ENCODE measurements at regions not wholly inside any gene's neighbourhood (a gene's known extent, or its start where the extent isn't known, plus 50 kb on each side); places are given as distances from the start of the nearest gene placed in this dataset.

DNA sequence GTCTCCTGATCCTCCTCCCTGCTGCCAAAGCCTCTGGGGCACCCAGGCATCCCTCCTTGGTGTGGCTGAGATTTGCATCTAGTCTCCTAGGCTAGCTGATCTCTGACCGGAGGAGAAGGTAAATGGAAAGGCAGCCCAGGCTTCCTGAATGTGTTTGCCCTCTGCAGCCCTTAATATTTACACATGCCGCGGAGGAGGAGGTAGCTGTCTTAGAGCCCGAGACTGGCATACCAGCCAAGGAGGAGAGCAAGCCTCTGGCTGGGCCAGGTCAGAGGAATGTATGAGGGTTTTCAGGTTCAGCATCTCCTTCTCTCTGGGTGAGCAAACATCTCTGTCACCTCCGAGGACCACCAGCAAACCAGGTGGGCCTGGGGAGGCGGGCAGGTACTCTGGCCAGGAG lies 86.0 kb upstream of the GRIK3 start:
- TF ChIP-seq, protein P1, sequence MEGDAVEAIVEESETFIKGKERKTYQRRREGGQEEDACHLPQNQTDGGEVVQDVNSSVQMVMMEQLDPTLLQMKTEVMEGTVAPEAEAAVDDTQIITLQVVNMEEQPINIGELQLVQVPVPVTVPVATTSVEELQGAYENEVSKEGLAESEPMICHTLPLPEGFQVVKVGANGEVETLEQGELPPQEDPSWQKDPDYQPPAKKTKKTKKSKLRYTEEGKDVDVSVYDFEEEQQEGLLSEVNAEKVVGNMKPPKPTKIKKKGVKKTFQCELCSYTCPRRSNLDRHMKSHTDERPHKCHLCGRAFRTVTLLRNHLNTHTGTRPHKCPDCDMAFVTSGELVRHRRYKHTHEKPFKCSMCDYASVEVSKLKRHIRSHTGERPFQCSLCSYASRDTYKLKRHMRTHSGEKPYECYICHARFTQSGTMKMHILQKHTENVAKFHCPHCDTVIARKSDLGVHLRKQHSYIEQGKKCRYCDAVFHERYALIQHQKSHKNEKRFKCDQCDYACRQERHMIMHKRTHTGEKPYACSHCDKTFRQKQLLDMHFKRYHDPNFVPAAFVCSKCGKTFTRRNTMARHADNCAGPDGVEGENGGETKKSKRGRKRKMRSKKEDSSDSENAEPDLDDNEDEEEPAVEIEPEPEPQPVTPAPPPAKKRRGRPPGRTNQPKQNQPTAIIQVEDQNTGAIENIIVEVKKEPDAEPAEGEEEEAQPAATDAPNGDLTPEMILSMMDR (IDR thresholded peaks at IDR 0.05; ENCODE audit: insufficient read depth, low read length, poor library complexity, severe bottlenecking): no peak
- TF ChIP-seq EZH2phosphoT487 (conservative IDR thresholded peaks at IDR 0.05; ENCODE audit: low read length): no peak

Data from SU-DHL-6 (cell line).